MM.1S (cell line): ENCODE measurements at regions not wholly inside any gene's neighbourhood (a gene's known extent, or its start where the extent isn't known, plus 50 kb on each side); places are given as distances from the start of the nearest gene placed in this dataset.

ENCODE experiments used
- DNase-seq: peaks from one replicate; pipeline ENCODE4 v3.0.0-alpha.2; 2015
- H2AFZ ChIP-seq: fragments of 300-600 bp; sonication (generic); 2 replicates; pipeline ENCODE4 v1.6.0; 2016; ENCODE audit warnings: antibody characterized with exemption, low read length
- H3F3A ChIP-seq: fragments of 300-600 bp; sonication (generic); 2 replicates; pipeline ENCODE4 v1.6.1; 2016; ENCODE audit warnings: mild to moderate bottlenecking, antibody characterized with exemption, low read length, moderate library complexity, mixed read lengths; ENCODE audit not compliant: insufficient read depth
- H3K27ac ChIP-seq: fragments of 300-600 bp; sonication (generic); 2 replicates; pipeline ENCODE4 v1.5.1; 2016; ENCODE audit warnings: mild to moderate bottlenecking, low read length
- H3K27me3 ChIP-seq: fragments of 300-600 bp; sonication (generic); replicated peaks from 2 replicates; pipeline ENCODE4 v1.6.0; 2016; ENCODE audit warnings: low read length; ENCODE audit not compliant: insufficient read depth
- H3K36me3 ChIP-seq: fragments of 300-600 bp; sonication (generic); replicated peaks from 2 replicates; pipeline ENCODE4 v1.6.1; 2016; ENCODE audit warnings: mild to moderate bottlenecking, low read length, mixed read lengths; ENCODE audit not compliant: insufficient read depth
- H3K4me1 ChIP-seq: fragments of 300-600 bp; sonication (generic); 2 replicates; pipeline ENCODE4 v1.6.1; 2016; ENCODE audit warnings: low read length, mixed read lengths
- H3K4me2 ChIP-seq: fragments of 300-600 bp; sonication (generic); 2 replicates; pipeline ENCODE4 v1.6.0; 2016; ENCODE audit warnings: low read depth, low read length
- H3K4me3 ChIP-seq: fragments of 300-600 bp; sonication (generic); 2 replicates; pipeline ENCODE4 v1.5.1; 2016; ENCODE audit warnings: low read length, mixed read lengths
- H3K79me2 ChIP-seq: fragments of 300-600 bp; sonication (generic); 2 replicates; pipeline ENCODE4 v1.6.1; 2016; ENCODE audit warnings: mixed run types, low read length, mixed read lengths
- H3K9ac ChIP-seq: fragments of 300-600 bp; sonication (generic); 2 replicates; pipeline ENCODE4 v1.6.1; 2016; ENCODE audit warnings: low read length, mixed read lengths
- H3K9me2 ChIP-seq: fragments of 300-600 bp; sonication (generic); replicated peaks from 2 replicates; pipeline ENCODE4 v1.6.1; 2016; ENCODE audit warnings: mild to moderate bottlenecking, low read length, mixed read lengths; ENCODE audit not compliant: insufficient read depth
- H3K9me3 ChIP-seq: fragments of 300-600 bp; sonication (generic); replicated peaks from 2 replicates; pipeline ENCODE4 v1.6.1; 2016; ENCODE audit warnings: mild to moderate bottlenecking, low read length, mixed read lengths; ENCODE audit not compliant: insufficient read depth
- H4K20me1 ChIP-seq: fragments of 300-600 bp; sonication (generic); 2 replicates; pipeline ENCODE4 v1.6.1; 2016; ENCODE audit warnings: mild to moderate bottlenecking, low read length, moderate library complexity, mixed read lengths; ENCODE audit not compliant: insufficient read depth
- EZH2 ChIP-seq: fragments of 300-600 bp; sonication (generic); optimal IDR thresholded peaks from 2 replicates; pipeline ENCODE3; 2017; ENCODE audit warnings: low read depth, mild to moderate bottlenecking, antibody characterized with exemption, low read length, mixed read lengths
- EZH2phosphoT487 ChIP-seq: fragments of 300-600 bp; sonication (generic); IDR thresholded peaks from 2 replicates; pipeline ENCODE4 v1.6.1; 2018; ENCODE audit warnings: antibody characterized with exemption, low read length
- TF ChIP-seq, protein P1 (sequence below): fragments of 300-600 bp; sonication (generic); IDR thresholded peaks from 2 replicates; pipeline ENCODE4 v1.5.1; 2016; ENCODE audit warnings: antibody characterized with exemption, low read length, mixed read lengths

DNA sequence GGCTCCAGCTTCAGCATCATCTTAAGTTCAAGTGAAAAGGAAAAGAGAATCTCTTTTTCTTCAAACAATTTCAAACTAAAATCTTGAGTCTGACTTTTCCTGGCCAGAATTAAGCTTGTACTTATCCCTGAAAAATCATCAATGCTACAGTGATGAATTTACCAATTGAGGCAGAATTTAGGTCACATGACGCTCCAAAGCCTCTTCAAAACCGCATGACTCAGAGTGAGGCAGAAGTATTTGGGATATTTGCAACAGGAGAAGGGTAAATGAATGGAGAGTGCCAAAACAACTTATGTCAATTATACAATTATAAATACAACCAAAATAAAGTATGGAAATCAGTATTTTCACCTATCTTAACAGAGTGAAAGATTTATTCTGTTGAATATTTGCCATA, 515.5 kb downstream of the COL12A1 start:
- H3F3A ChIP-seq: no peaks in the 10 kb centered on the region
- H3K9me2 ChIP-seq: no peaks in the 10 kb centered on the region
- no peak overlapping the region for H3K27ac ChIP-seq
- H3K4me1 ChIP-seq: no peaks in the 10 kb centered on the region
- no peaks in the 10 kb centered on the region for H3K79me2 ChIP-seq
- H3K9me3 ChIP-seq: no peaks in the 10 kb centered on the region
- DNase-seq: no peak
- no peak overlapping the region for H3K4me2 ChIP-seq
- TF ChIP-seq EZH2phosphoT487 (no peak), EZH2 (no peak)
- TF ChIP-seq, protein P1, sequence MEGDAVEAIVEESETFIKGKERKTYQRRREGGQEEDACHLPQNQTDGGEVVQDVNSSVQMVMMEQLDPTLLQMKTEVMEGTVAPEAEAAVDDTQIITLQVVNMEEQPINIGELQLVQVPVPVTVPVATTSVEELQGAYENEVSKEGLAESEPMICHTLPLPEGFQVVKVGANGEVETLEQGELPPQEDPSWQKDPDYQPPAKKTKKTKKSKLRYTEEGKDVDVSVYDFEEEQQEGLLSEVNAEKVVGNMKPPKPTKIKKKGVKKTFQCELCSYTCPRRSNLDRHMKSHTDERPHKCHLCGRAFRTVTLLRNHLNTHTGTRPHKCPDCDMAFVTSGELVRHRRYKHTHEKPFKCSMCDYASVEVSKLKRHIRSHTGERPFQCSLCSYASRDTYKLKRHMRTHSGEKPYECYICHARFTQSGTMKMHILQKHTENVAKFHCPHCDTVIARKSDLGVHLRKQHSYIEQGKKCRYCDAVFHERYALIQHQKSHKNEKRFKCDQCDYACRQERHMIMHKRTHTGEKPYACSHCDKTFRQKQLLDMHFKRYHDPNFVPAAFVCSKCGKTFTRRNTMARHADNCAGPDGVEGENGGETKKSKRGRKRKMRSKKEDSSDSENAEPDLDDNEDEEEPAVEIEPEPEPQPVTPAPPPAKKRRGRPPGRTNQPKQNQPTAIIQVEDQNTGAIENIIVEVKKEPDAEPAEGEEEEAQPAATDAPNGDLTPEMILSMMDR: no peak
- H2AFZ ChIP-seq: no peak overlapping the region
- H3K36me3 ChIP-seq: no peaks in the 10 kb centered on the region
- no peaks in the 10 kb centered on the region for H3K27me3 ChIP-seq
- H3K9ac ChIP-seq: no peak overlapping the region
- no peak overlapping the region for H3K4me3 ChIP-seq
- no peaks in the 10 kb centered on the region for H4K20me1 ChIP-seq

- no peak for TF ChIP-seq EZH2phosphoT487
- TF ChIP-seq, protein P1: no peak
- TF ChIP-seq EZH2: no peak
- no peak overlapping the region for H3K4me2 ChIP-seq
- H3F3A ChIP-seq: no peaks in the 10 kb centered on the region
Observed at GRCh38 chr6:74689601-74690000, 516.3 kb downstream of the COL12A1 start.

GRCh38 chr6:74677463-74677862, 528.4 kb downstream of the COL12A1 start:
- Histone ChIP-seq H3K79me2 (no peaks in the 10 kb centered on the region), H3K4me3 (no peak overlapping the region), H3K27me3 (no peaks in the 10 kb centered on the region), H3K27ac (no peak overlapping the region), H3K9me3 (no peaks in the 10 kb centered on the region), H3K4me2 (no peak overlapping the region), H4K20me1 (no peaks in the 10 kb centered on the region), H3K9ac (no peak overlapping the region), H3K4me1 (no peaks in the 10 kb centered on the region), H3F3A (no peaks in the 10 kb centered on the region), H2AFZ (no peak overlapping the region), H3K36me3 (no peaks in the 10 kb centered on the region), H3K9me2 (no peaks in the 10 kb centered on the region)
- no peak for DNase-seq
- TF ChIP-seq EZH2: no peak
- TF ChIP-seq, protein P1: no peak
- TF ChIP-seq EZH2phosphoT487: no peak

More at GRCh38 chr6:74689601-74690000, 516.3 kb downstream of the COL12A1 start:
- no peak overlapping the region for H3K4me3 ChIP-seq
- no peaks in the 10 kb centered on the region for H3K9me2 ChIP-seq
- no peak for DNase-seq
- H3K36me3 ChIP-seq: no peaks in the 10 kb centered on the region
- H3K27ac ChIP-seq: no peak overlapping the region
- no peaks in the 10 kb centered on the region for H3K79me2 ChIP-seq
- no peaks in the 10 kb centered on the region for H3K27me3 ChIP-seq
- H3K4me1 ChIP-seq: no peaks in the 10 kb centered on the region
- H2AFZ ChIP-seq: no peak overlapping the region
- no peaks in the 10 kb centered on the region for H4K20me1 ChIP-seq
- H3K9me3 ChIP-seq: no peaks in the 10 kb centered on the region
- H3K9ac ChIP-seq: no peak overlapping the region
